ENCODE measurements at regions not wholly inside any gene's neighbourhood (a gene's known extent, or its start where the extent isn't known, plus 50 kb on each side); places are given as distances from the start of the nearest gene placed in this dataset.

GRCh38 chr7:34309584-34309983 is 348.4 kb upstream of the NPSR1 start:
- ChIA-PET CTCF (no interaction called here), POLR2A (ENCODE audit: low non-redundant PET) (no interaction called here)
- no TSS peak for BruUV-seq (replicated peaks)
- no peak for DNase-seq (ENCODE audit: low spot score)
- intact Hi-C loops (cut with micrococcal nuclease; ENCODE audit: unreplicated experiment), result no loop called here
- TF ChIP-seq CTCF (conservative IDR thresholded peaks at IDR 0.05; ENCODE audit: low read depth, low read length), result no peak
- TF ChIP-seq EZH2 (IDR thresholded peaks at IDR 0.05; ENCODE audit: borderline replicate concordance, low read depth, low read length, poor library complexity, severe bottlenecking), result no peak
- Histone ChIP-seq H3K36me3 (ENCODE audit: insufficient read depth, low read length, poor library complexity, severe bottlenecking) (no peaks in the 10 kb centered on the region), H3K4me3 (ENCODE audit: low read depth, low read length, poor library complexity, severe bottlenecking) (no peak overlapping the region), H3K4me1 (ENCODE audit: insufficient read depth, low read length, poor library complexity, severe bottlenecking) (no peaks in the 10 kb centered on the region), H3K27ac (ENCODE audit: low read depth, low read length, poor library complexity, severe bottlenecking) (no peak overlapping the region), H3K9me3 (ENCODE audit: low read depth, low read length, poor library complexity, severe bottlenecking) (peaks cover 6% of the 10 kb centered on the region), H3K27me3 (replicated peaks; ENCODE audit: insufficient read depth, low read depth, low read length, poor library complexity) (no peaks in the 10 kb centered on the region)

GRCh38 chr7:34311591-34311990 is 346.4 kb upstream of the NPSR1 start:
- Histone ChIP-seq H3K27ac (ENCODE audit: low read depth, low read length, poor library complexity, severe bottlenecking) (no peak overlapping the region), H3K27me3 (replicated peaks; ENCODE audit: insufficient read depth, low read depth, low read length, poor library complexity) (no peaks in the 10 kb centered on the region), H3K4me1 (ENCODE audit: insufficient read depth, low read length, poor library complexity, severe bottlenecking) (no peaks in the 10 kb centered on the region), H3K36me3 (ENCODE audit: insufficient read depth, low read length, poor library complexity, severe bottlenecking) (no peaks in the 10 kb centered on the region), H3K4me3 (ENCODE audit: low read depth, low read length, poor library complexity, severe bottlenecking) (no peak overlapping the region), H3K9me3 (ENCODE audit: low read depth, low read length, poor library complexity, severe bottlenecking) (peaks cover 6% of the 10 kb centered on the region)
- no TSS peak for BruUV-seq (replicated peaks)
- TF ChIP-seq EZH2 (IDR thresholded peaks at IDR 0.05; ENCODE audit: borderline replicate concordance, low read depth, low read length, poor library complexity, severe bottlenecking) (no peak), CTCF (conservative IDR thresholded peaks at IDR 0.05; ENCODE audit: low read depth, low read length) (no peak)
- CTCF ChIA-PET, result interaction anchor here (0.6 kb wide), 1 partner anchor 408 kb away, joined by 8 read pairs; no protein-coding TSS in a partner anchor
- DNase-seq (ENCODE audit: low spot score), result no peak
- intact Hi-C loops (cut with micrococcal nuclease; ENCODE audit: unreplicated experiment), result no loop called here
- POLR2A ChIA-PET (ENCODE audit: low non-redundant PET), result no interaction called here

GRCh38 chr7:34312624-34313023 is 345.4 kb upstream of the NPSR1 start:
- CTCF ChIA-PET, result no interaction called here

More at GRCh38 chr7:34312624-34313023, 345.4 kb upstream of the NPSR1 start:
- intact Hi-C loops (cut with micrococcal nuclease; ENCODE audit: unreplicated experiment), result no loop called here
- no peak for TF ChIP-seq CTCF (conservative IDR thresholded peaks at IDR 0.05; ENCODE audit: low read depth, low read length)
- no peak for TF ChIP-seq EZH2 (IDR thresholded peaks at IDR 0.05; ENCODE audit: borderline replicate concordance, low read depth, low read length, poor library complexity, severe bottlenecking)
- no peaks in the 10 kb centered on the region for H3K36me3 ChIP-seq (ENCODE audit: insufficient read depth, low read length, poor library complexity, severe bottlenecking)
- no peak overlapping the region for H3K27ac ChIP-seq (ENCODE audit: low read depth, low read length, poor library complexity, severe bottlenecking)
- H3K4me1 ChIP-seq (ENCODE audit: insufficient read depth, low read length, poor library complexity, severe bottlenecking), result no peaks in the 10 kb centered on the region
- peaks cover 6% of the 10 kb centered on the region for H3K9me3 ChIP-seq (ENCODE audit: low read depth, low read length, poor library complexity, severe bottlenecking)
- POLR2A ChIA-PET (ENCODE audit: low non-redundant PET), result no interaction called here
- no peak for DNase-seq (ENCODE audit: low spot score)
- H3K27me3 ChIP-seq (replicated peaks; ENCODE audit: insufficient read depth, low read depth, low read length, poor library complexity), result no peaks in the 10 kb centered on the region
- H3K4me3 ChIP-seq (ENCODE audit: low read depth, low read length, poor library complexity, severe bottlenecking), result no peak overlapping the region
- no TSS peak for BruUV-seq (replicated peaks)

Measured in A673 (cell line).